Calu3 (cell line): ENCODE measurements at regions not wholly inside any gene's neighbourhood (a gene's known extent, or its start where the extent isn't known, plus 50 kb on each side); places are given as distances from the start of the nearest gene placed in this dataset.

ENCODE experiments used
- BruUV-seq: library from RNA; stranded (reverse); fragments of 400-500 nt; replicated peaks from 2 replicates; lab custom pipeline; 2021; lab: Mats Ljungman, UMichigan
- CTCF ChIA-PET: fragments of 300-600 bp; sonication (Branson Sonifier 250); formaldehyde crosslinking; loops from one replicate; lab custom pipeline; 2022; ENCODE audit warnings: antibody characterized with exemption; lab: Charles Lee
- DNase-seq: peaks from one replicate; pipeline ENCODE4 v3.0.0; 2022
- H3K27ac Mint-ChIP-seq: one replicate; pipeline ENCODE4 v1.8.0; 2022; ENCODE audit warnings: mixed read lengths; ENCODE audit not compliant: unreplicated experiment
- H3K27me3 Mint-ChIP-seq: one replicate; pipeline ENCODE4 v1.8.0; 2022; ENCODE audit warnings: mixed read lengths; ENCODE audit not compliant: unreplicated experiment
- H3K36me3 Mint-ChIP-seq: one replicate; pipeline ENCODE4 v1.8.0; 2022; ENCODE audit warnings: mild to moderate bottlenecking, moderate library complexity, mixed read lengths; ENCODE audit not compliant: insufficient read depth, unreplicated experiment
- H3K4me1 Mint-ChIP-seq: one replicate; pipeline ENCODE4 v1.8.0; 2022; ENCODE audit warnings: mild to moderate bottlenecking, low read depth, mixed read lengths; ENCODE audit not compliant: unreplicated experiment
- H3K4me3 Mint-ChIP-seq: one replicate; pipeline ENCODE4 v1.8.0; 2022; ENCODE audit warnings: mild to moderate bottlenecking, low read depth, moderate library complexity, mixed read lengths; ENCODE audit not compliant: unreplicated experiment
- H3K9me3 Mint-ChIP-seq: one replicate; pipeline ENCODE4 v1.8.0; 2022; ENCODE audit warnings: low read depth, mixed read lengths; ENCODE audit not compliant: unreplicated experiment
- intact Hi-C: fragments of 100-400 bp; cut with micrococcal nuclease; formaldehyde crosslinking; loops from one replicate; pipeline ENCODE4 v1.10.0; 2022; ENCODE audit not compliant: unreplicated experiment
- TF ChIP-seq, protein P1 (sequence below): fragments of 200-600 bp; IDR thresholded peaks from one replicate; pipeline ENCODE4 v1.8.0; 2022; ENCODE audit warnings: antibody characterized with exemption; ENCODE audit not compliant: unreplicated experiment

- intact Hi-C loops = no loop called here
- H3K27ac Mint-ChIP-seq = no peak overlapping the region
- H3K9me3 Mint-ChIP-seq = no peaks in the 10 kb centered on the region
- H3K4me3 Mint-ChIP-seq = no peak overlapping the region
- DNase-seq = peak; percentile 58
- peaks cover 10% of the 10 kb centered on the region for H3K36me3 Mint-ChIP-seq
- BruUV-seq = no TSS peak
- TF ChIP-seq, protein P1, sequence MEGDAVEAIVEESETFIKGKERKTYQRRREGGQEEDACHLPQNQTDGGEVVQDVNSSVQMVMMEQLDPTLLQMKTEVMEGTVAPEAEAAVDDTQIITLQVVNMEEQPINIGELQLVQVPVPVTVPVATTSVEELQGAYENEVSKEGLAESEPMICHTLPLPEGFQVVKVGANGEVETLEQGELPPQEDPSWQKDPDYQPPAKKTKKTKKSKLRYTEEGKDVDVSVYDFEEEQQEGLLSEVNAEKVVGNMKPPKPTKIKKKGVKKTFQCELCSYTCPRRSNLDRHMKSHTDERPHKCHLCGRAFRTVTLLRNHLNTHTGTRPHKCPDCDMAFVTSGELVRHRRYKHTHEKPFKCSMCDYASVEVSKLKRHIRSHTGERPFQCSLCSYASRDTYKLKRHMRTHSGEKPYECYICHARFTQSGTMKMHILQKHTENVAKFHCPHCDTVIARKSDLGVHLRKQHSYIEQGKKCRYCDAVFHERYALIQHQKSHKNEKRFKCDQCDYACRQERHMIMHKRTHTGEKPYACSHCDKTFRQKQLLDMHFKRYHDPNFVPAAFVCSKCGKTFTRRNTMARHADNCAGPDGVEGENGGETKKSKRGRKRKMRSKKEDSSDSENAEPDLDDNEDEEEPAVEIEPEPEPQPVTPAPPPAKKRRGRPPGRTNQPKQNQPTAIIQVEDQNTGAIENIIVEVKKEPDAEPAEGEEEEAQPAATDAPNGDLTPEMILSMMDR = no peak
- peaks cover 34% of the 10 kb centered on the region for H3K4me1 Mint-ChIP-seq
- H3K27me3 Mint-ChIP-seq = no peaks in the 10 kb centered on the region
- CTCF ChIA-PET = interaction anchor here (0.5 kb wide), 1 partner anchor 186 kb away, joined by 4 read pairs; no protein-coding TSS in a partner anchor
Measured at GRCh38 chr1:98429965-98430443, 231.5 kb upstream of the SNX7 start.

DNA sequence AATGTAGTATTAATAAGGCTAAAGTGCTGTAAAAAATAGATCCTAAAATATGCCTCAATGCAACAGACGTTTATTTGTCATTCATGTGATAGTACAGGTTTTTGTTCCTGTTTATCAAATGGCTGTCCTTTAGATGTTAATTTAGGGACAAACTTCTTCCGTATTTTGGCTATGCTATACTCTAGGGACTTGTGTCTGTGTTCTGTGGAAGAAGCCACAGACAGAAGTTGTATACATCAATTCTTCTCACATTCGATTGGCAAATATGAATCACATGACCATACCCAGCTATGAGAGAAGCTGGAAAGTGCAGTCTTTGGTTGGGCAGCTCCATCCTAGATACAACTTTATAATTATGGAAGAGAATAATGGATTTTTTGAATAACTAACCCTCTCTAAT is 232.7 kb upstream of the SNX7 start:
- H3K27ac Mint-ChIP-seq = no peak overlapping the region
- intact Hi-C loops = no loop called here
- TF ChIP-seq, protein P1 = no peak
- H3K9me3 Mint-ChIP-seq = no peaks in the 10 kb centered on the region
- CTCF ChIA-PET = no interaction called here
- no TSS peak for BruUV-seq
- peaks cover 34% of the 10 kb centered on the region for H3K4me1 Mint-ChIP-seq
- DNase-seq = no peak
- H3K27me3 Mint-ChIP-seq = no peaks in the 10 kb centered on the region
- peaks cover 10% of the 10 kb centered on the region for H3K36me3 Mint-ChIP-seq
- no peak overlapping the region for H3K4me3 Mint-ChIP-seq

GRCh38 chr1:98427664-98428063 is 233.9 kb upstream of the SNX7 start:
- CTCF ChIA-PET = no interaction called here
- TF ChIP-seq, protein P1 = no peak
- Mint-ChIP-seq H3K4me3 (no peak overlapping the region), H3K27ac (no peak overlapping the region), H3K4me1 (peaks cover 34% of the 10 kb centered on the region), H3K9me3 (no peaks in the 10 kb centered on the region), H3K36me3 (peaks cover 10% of the 10 kb centered on the region), H3K27me3 (no peaks in the 10 kb centered on the region)
- no TSS peak for BruUV-seq
- intact Hi-C loops = no loop called here
- DNase-seq = no peak

DNA sequence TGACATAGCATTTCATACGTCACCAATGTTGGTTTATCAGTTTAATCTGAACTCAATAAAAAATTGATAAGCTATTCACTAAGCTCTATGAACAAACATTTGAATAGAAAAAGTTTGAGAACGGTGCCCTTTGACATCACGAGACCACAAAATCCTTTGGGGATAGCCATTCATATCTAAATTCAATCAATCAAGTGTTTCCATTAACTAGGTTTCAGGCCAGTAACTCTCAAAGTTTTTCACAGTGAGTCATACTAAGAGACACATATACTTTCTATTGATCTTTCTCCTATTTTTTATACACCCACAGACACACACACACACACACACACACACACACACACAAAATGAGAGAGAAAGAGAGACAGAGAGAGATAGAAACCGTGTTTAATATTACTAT is 235.4 kb upstream of the SNX7 start:
- TF ChIP-seq, protein P1 = no peak
- Mint-ChIP-seq H3K36me3 (peaks cover 10% of the 10 kb centered on the region), H3K27me3 (no peaks in the 10 kb centered on the region), H3K9me3 (no peaks in the 10 kb centered on the region), H3K27ac (no peak overlapping the region), H3K4me3 (no peak overlapping the region), H3K4me1 (peaks cover 34% of the 10 kb centered on the region)
- intact Hi-C loops = no loop called here
- CTCF ChIA-PET = interaction anchor here (0.6 to 1.0 kb wide), 4 partner anchors 11 to 300 kb away, joined by 3 to 6 read pairs (median 3); no protein-coding TSS in a partner anchor
- DNase-seq = peak; percentile 2
- BruUV-seq = no TSS peak
